GM10266 (cell line): ENCODE measurements at regions not wholly inside any gene's neighbourhood (a gene's known extent, or its start where the extent isn't known, plus 50 kb on each side); places are given as distances from the start of the nearest gene placed in this dataset.

Source experiments
- DNase-seq: peaks from one replicate; pipeline ENCODE4 v3.0.0; 2012; ENCODE audit errors: extremely low spot score
- CTCF ChIP-seq: IDR thresholded peaks from 2 replicates; pipeline ENCODE4 v1.5.1; 2012; ENCODE audit warnings: mild to moderate bottlenecking, low read depth; ENCODE audit not compliant: control insufficient read depth, insufficient read depth; ENCODE audit errors: missing control alignments

- TF ChIP-seq CTCF: no peak
- no peak for DNase-seq
Measured at GRCh38 chr3:157979022-157979421, 127.2 kb downstream of the SHOX2 start.

- TF ChIP-seq CTCF: no peak
- DNase-seq: no peak
Measured at GRCh38 chr3:157961665-157962064, 144.6 kb downstream of the SHOX2 start.

DNA sequence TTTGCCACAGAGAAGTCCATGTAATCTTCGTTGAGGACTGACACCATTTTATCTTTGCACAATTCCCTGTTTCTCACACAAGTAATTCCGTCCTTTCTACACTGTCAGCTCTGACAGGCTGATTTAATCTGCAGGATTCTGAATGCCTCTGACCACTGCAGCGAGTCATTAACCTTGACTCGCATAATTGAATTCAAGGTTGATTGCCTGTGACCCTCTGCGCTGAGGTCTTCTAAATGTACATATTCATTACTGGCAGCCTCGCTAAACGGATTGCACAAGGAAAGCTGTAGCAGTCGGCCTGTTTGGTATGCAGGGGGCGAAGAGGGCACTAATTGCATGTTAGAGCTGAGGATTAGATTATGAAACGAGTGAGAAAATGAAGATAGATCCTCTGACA is 147.8 kb downstream of the SHOX2 start:
- DNase-seq: no peak
- TF ChIP-seq CTCF: no peak

GRCh38 chr3:157956850-157957249 is 149.4 kb downstream of the SHOX2 start:
- DNase-seq: no peak

GRCh38 chr3:157956176-157956575 is 150.0 kb downstream of the SHOX2 start:
- DNase-seq: no peak
- no peak for TF ChIP-seq CTCF

More at GRCh38 chr3:157956850-157957249, 149.4 kb downstream of the SHOX2 start:
- TF ChIP-seq CTCF: no peak

DNA sequence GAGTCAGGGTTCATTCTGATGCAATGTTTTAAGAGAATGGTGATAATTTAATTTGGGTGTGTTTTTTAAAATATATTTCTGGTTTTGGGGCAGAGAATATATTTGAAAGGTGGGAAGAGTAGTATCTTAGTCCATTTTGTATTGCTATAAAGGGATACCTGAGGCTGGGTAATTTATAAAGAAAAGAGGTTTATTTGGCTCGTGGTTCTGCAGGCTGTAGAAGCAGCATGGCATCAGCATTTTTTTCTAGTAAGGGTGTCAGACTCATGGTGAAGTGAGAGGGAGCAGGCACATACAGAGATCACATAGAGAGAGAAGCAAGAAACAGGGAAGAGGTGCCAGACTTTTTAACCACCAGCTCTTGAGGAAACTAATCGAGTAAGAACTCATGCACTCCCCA is 152.7 kb downstream of the SHOX2 start:
- DNase-seq: no peak
- no peak for TF ChIP-seq CTCF

- TF ChIP-seq CTCF: no peak
- DNase-seq: no peak
Measured at GRCh38 chr3:157948605-157949383, 157.4 kb downstream of the SHOX2 start.
